SK-N-SH (cell line): ENCODE measurements at regions not wholly inside any gene's neighbourhood (a gene's known extent, or its start where the extent isn't known, plus 50 kb on each side); places are given as distances from the start of the nearest gene placed in this dataset.

ENCODE experiments used
- CTCF ChIP-seq: fragments of 200-600 bp; sonication (generic); IDR thresholded peaks from 2 replicates; pipeline ENCODE4 v1.6.1; 2017; ENCODE audit warnings: antibody characterized with exemption, mild to moderate bottlenecking, moderate library complexity
- TAF1 ChIP-seq: IDR thresholded peaks from 2 replicates; pipeline ENCODE4 v1.6.1; 2012; ENCODE audit warnings: low read depth, mild to moderate bottlenecking, low read length, moderate library complexity, borderline replicate concordance

DNA sequence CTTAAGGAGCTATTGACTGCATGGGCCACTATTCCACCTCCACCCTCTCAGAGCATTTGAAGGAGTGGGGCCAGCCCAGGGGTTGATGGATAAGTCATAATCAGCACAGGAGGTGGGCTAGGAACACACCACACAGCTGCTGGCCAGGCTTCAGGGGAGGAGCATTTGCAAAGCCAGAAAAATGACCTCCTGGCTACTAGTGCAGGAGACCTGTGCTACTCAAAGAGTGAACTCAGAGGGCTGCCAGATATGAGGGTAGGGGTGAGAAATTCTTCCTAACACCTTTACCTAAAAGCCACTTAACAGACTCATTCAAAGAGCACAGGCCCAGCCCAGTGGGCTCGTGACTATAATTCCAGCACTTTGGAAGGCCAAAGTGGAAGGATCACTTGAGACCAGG lies 210.8 kb downstream of the TBXT start:
- TF ChIP-seq CTCF = no peak
- TF ChIP-seq TAF1 = no peak
